GM23338 (cell line): ENCODE measurements at regions not wholly inside any gene's neighbourhood (a gene's known extent, or its start where the extent isn't known, plus 50 kb on each side); places are given as distances from the start of the nearest gene placed in this dataset.

Source experiments
- CREB1 ChIP-seq: fragments of 250-450 bp; sonication (Bioruptor Pico); IDR thresholded peaks from 2 replicates; pipeline ENCODE4 v1.5.0; 2020; ENCODE audit warnings: low read depth, mild to moderate bottlenecking, moderate library complexity
- EZH2 ChIP-seq: fragments of 200-600 bp; sonication (generic); IDR thresholded peaks from one replicate; pipeline ENCODE4 v1.8.0; 2017; ENCODE audit warnings: antibody characterized with exemption, mild to moderate bottlenecking, low read depth; ENCODE audit not compliant: unreplicated experiment
- EZH2phosphoT487 ChIP-seq: fragments of 200-600 bp; sonication (generic); IDR thresholded peaks from one replicate; pipeline ENCODE4 v1.8.1; 2018; ENCODE audit warnings: antibody characterized with exemption; ENCODE audit not compliant: unreplicated experiment
- POLR2AphosphoS5 ChIP-seq: IDR thresholded peaks from 2 replicates; pipeline ENCODE4 v1.6.1; 2016; ENCODE audit warnings: antibody characterized with exemption, low read depth
- STAT1 ChIP-seq: IDR thresholded peaks from one replicate; pipeline ENCODE4 v1.6.1; 2016; ENCODE audit warnings: antibody characterized with exemption; ENCODE audit not compliant: unreplicated experiment
- TF ChIP-seq, protein P1 (sequence below), 2 experiments: fragments of 200-600 bp in 1 of 2; sonication (generic) in 1 of 2; conservative IDR thresholded peaks; 2 replicates each; pipeline versions ENCODE4 v1.5.1 to v1.6.1; 2016 to 2017; ENCODE audit warnings: antibody characterized with exemption in 2 of 2, low read depth in 2 of 2, mild to moderate bottlenecking in 2 of 2, moderate library complexity in 1 of 2
- TF ChIP-seq, protein P2 (sequence below): IDR thresholded peaks from one replicate; pipeline ENCODE4 v1.6.1; 2018; ENCODE audit warnings: antibody characterized with exemption; ENCODE audit not compliant: unreplicated experiment

DNA sequence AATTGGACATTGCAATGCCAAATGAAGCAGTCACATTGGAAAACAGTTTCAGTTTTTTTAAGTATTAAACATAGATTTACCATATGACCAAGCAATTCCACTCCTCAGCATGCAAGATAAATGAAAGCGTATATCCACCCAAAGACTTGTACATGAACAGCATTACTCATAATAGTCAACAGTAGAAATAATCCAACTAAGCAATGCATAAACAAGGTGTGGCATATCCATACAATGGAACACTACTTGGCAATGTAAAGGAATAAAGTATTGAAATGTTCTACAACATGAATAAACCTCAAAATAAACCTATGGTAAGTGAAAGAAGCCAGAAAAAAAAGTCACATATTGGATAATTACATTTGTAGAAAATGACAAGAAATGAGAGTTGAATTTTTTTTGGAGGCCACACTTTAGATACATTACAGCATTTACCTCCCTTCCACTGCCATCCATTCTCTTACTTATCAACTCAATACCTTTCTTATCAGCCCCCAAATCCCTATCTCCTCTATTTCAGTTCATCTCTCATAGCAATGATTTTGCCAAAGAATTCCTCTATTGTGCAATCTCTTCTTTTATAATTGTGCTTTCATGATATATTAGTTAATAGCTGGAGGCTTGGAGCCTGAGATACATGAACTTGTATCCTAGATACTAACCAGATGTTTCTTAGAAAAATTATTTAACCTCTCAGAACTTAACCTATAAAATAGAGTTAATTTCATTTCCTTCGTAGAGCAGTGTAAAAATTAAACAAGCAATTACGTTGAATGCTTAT, 414.2 kb upstream of the C1orf87 start:
- TF ChIP-seq, protein P1, sequence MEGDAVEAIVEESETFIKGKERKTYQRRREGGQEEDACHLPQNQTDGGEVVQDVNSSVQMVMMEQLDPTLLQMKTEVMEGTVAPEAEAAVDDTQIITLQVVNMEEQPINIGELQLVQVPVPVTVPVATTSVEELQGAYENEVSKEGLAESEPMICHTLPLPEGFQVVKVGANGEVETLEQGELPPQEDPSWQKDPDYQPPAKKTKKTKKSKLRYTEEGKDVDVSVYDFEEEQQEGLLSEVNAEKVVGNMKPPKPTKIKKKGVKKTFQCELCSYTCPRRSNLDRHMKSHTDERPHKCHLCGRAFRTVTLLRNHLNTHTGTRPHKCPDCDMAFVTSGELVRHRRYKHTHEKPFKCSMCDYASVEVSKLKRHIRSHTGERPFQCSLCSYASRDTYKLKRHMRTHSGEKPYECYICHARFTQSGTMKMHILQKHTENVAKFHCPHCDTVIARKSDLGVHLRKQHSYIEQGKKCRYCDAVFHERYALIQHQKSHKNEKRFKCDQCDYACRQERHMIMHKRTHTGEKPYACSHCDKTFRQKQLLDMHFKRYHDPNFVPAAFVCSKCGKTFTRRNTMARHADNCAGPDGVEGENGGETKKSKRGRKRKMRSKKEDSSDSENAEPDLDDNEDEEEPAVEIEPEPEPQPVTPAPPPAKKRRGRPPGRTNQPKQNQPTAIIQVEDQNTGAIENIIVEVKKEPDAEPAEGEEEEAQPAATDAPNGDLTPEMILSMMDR (conservative IDR thresholded peaks at IDR 0.05; ENCODE audit: low read depth in 2 of 2), result no peak
- TF ChIP-seq POLR2AphosphoS5, result no peak
- TF ChIP-seq, protein P2, sequence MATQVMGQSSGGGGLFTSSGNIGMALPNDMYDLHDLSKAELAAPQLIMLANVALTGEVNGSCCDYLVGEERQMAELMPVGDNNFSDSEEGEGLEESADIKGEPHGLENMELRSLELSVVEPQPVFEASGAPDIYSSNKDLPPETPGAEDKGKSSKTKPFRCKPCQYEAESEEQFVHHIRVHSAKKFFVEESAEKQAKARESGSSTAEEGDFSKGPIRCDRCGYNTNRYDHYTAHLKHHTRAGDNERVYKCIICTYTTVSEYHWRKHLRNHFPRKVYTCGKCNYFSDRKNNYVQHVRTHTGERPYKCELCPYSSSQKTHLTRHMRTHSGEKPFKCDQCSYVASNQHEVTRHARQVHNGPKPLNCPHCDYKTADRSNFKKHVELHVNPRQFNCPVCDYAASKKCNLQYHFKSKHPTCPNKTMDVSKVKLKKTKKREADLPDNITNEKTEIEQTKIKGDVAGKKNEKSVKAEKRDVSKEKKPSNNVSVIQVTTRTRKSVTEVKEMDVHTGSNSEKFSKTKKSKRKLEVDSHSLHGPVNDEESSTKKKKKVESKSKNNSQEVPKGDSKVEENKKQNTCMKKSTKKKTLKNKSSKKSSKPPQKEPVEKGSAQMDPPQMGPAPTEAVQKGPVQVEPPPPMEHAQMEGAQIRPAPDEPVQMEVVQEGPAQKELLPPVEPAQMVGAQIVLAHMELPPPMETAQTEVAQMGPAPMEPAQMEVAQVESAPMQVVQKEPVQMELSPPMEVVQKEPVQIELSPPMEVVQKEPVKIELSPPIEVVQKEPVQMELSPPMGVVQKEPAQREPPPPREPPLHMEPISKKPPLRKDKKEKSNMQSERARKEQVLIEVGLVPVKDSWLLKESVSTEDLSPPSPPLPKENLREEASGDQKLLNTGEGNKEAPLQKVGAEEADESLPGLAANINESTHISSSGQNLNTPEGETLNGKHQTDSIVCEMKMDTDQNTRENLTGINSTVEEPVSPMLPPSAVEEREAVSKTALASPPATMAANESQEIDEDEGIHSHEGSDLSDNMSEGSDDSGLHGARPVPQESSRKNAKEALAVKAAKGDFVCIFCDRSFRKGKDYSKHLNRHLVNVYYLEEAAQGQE, result no peak
- no peak for TF ChIP-seq EZH2phosphoT487
- TF ChIP-seq EZH2, result no peak
- no peak for TF ChIP-seq CREB1 (CRISPR knock-in tag)
- TF ChIP-seq STAT1, result no peak
